ENCODE measurements at regions not wholly inside any gene's neighbourhood (a gene's known extent, or its start where the extent isn't known, plus 50 kb on each side); places are given as distances from the start of the nearest gene placed in this dataset.

- no peak overlapping the region for H3K4me3 ChIP-seq (ENCODE audit: low read depth, low read length)
- peak; percentile 83 for TF ChIP-seq CTCF (IDR thresholded peaks at IDR 0.05; ENCODE audit: low read depth, low read length)
- no peak for TF ChIP-seq POLR2A (IDR thresholded peaks at IDR 0.05; ENCODE audit: extremely low read depth, insufficient read length)
- peak; percentile 99 for TF ChIP-seq MAX (IDR thresholded peaks at IDR 0.05; ENCODE audit: low read depth, low read length)
- peak; percentile 80 for TF ChIP-seq MYC (IDR thresholded peaks at IDR 0.05; ENCODE audit: low read depth, low read length)
- DNase-seq (ENCODE audit: low read depth) = peak; percentile 76
These were observed 707.9 kb downstream of the AACS start for GRCh38 chr12:125773033-125773640.

GRCh38 chr12:125775507-125775906 is 710.3 kb downstream of the AACS start:
- no peak overlapping the region for H3K4me3 ChIP-seq (ENCODE audit: low read depth, low read length)
- DNase-seq (ENCODE audit: low read depth) = no peak
- TF ChIP-seq POLR2A (IDR thresholded peaks at IDR 0.05; ENCODE audit: extremely low read depth, insufficient read length) (no peak), MAX (IDR thresholded peaks at IDR 0.05; ENCODE audit: low read depth, low read length) (no peak), CTCF (IDR thresholded peaks at IDR 0.05; ENCODE audit: low read depth, low read length) (no peak), MYC (IDR thresholded peaks at IDR 0.05; ENCODE audit: low read depth, low read length) (no peak)

- TF ChIP-seq CTCF (IDR thresholded peaks at IDR 0.05; ENCODE audit: low read depth, low read length) = no peak
- no peak for TF ChIP-seq POLR2A (IDR thresholded peaks at IDR 0.05; ENCODE audit: extremely low read depth, insufficient read length)
- DNase-seq (ENCODE audit: low read depth) = no peak
- no peak overlapping the region for H3K4me3 ChIP-seq (ENCODE audit: low read depth, low read length)
These were observed 711.0 kb downstream of the AACS start for GRCh38 chr12:125776212-125776611.

GRCh38 chr12:125786143-125786542 is 720.9 kb downstream of the AACS start:
- DNase-seq (ENCODE audit: low read depth) = no peak
- TF ChIP-seq POLR2A (IDR thresholded peaks at IDR 0.05; ENCODE audit: extremely low read depth, insufficient read length) = no peak
- no peak for TF ChIP-seq CTCF (IDR thresholded peaks at IDR 0.05; ENCODE audit: low read depth, low read length)
- TF ChIP-seq MAX (IDR thresholded peaks at IDR 0.05; ENCODE audit: low read depth, low read length) = no peak
- TF ChIP-seq MYC (IDR thresholded peaks at IDR 0.05; ENCODE audit: low read depth, low read length) = no peak

GRCh38 chr12:125794401-125794800 is 729.2 kb downstream of the AACS start:
- H3K4me3 ChIP-seq (ENCODE audit: low read depth, low read length) = no peak overlapping the region
- TF ChIP-seq MAX (IDR thresholded peaks at IDR 0.05; ENCODE audit: low read depth, low read length) (no peak), CTCF (IDR thresholded peaks at IDR 0.05; ENCODE audit: low read depth, low read length) (no peak), MYC (IDR thresholded peaks at IDR 0.05; ENCODE audit: low read depth, low read length) (no peak), POLR2A (IDR thresholded peaks at IDR 0.05; ENCODE audit: extremely low read depth, insufficient read length) (no peak)
- no peak for DNase-seq (ENCODE audit: low read depth)

More at GRCh38 chr12:125786143-125786542, 720.9 kb downstream of the AACS start:
- H3K4me3 ChIP-seq (ENCODE audit: low read depth, low read length) = no peak overlapping the region
